ENCODE measurements at regions not wholly inside any gene's neighbourhood (a gene's known extent, or its start where the extent isn't known, plus 50 kb on each side); places are given as distances from the start of the nearest gene placed in this dataset.

GRCh38 chr4:57369446-57369845, 259.3 kb upstream of the IGFBP7 start:
- DNase-seq (ENCODE audit: extremely low read depth, insufficient read length), result no peak

GRCh38 chr4:57364255-57364654, 254.1 kb upstream of the IGFBP7 start:
- Histone ChIP-seq H3K4me3 (replicated peaks; ENCODE audit: low read depth, low read length) (no peak overlapping the region), H3K36me3 (ENCODE audit: control insufficient read depth, insufficient read depth, low read length) (no peaks in the 10 kb centered on the region), H3K27me3 (replicated peaks; ENCODE audit: control insufficient read depth, insufficient read depth, low read length) (no peaks in the 10 kb centered on the region)
- TF ChIP-seq CTCF (IDR thresholded peaks at IDR 0.05; ENCODE audit: insufficient read depth, low read length, poor library complexity, severe bottlenecking), result no peak
- no peak for DNase-seq (ENCODE audit: extremely low read depth, insufficient read length)

More at GRCh38 chr4:57369446-57369845, 259.3 kb upstream of the IGFBP7 start:
- Histone ChIP-seq H3K4me3 (replicated peaks; ENCODE audit: low read depth, low read length) (no peak overlapping the region), H3K27me3 (replicated peaks; ENCODE audit: control insufficient read depth, insufficient read depth, low read length) (no peaks in the 10 kb centered on the region), H3K36me3 (ENCODE audit: control insufficient read depth, insufficient read depth, low read length) (no peaks in the 10 kb centered on the region)
- TF ChIP-seq CTCF (IDR thresholded peaks at IDR 0.05; ENCODE audit: insufficient read depth, low read length, poor library complexity, severe bottlenecking), result no peak

GRCh38 chr4:57363346-57363745, 253.2 kb upstream of the IGFBP7 start:
- Histone ChIP-seq H3K36me3 (ENCODE audit: control insufficient read depth, insufficient read depth, low read length) (no peaks in the 10 kb centered on the region), H3K27me3 (replicated peaks; ENCODE audit: control insufficient read depth, insufficient read depth, low read length) (no peaks in the 10 kb centered on the region), H3K4me3 (replicated peaks; ENCODE audit: low read depth, low read length) (no peak overlapping the region)
- no peak for DNase-seq (ENCODE audit: extremely low read depth, insufficient read length)
- no peak for TF ChIP-seq CTCF (IDR thresholded peaks at IDR 0.05; ENCODE audit: insufficient read depth, low read length, poor library complexity, severe bottlenecking)

GRCh38 chr4:57360681-57361080, 250.5 kb upstream of the IGFBP7 start:
- TF ChIP-seq CTCF (IDR thresholded peaks at IDR 0.05; ENCODE audit: insufficient read depth, low read length, poor library complexity, severe bottlenecking), result no peak
- no peaks in the 10 kb centered on the region for H3K36me3 ChIP-seq (ENCODE audit: control insufficient read depth, insufficient read depth, low read length)
- H3K27me3 ChIP-seq (replicated peaks; ENCODE audit: control insufficient read depth, insufficient read depth, low read length), result no peaks in the 10 kb centered on the region
- no peak overlapping the region for H3K4me3 ChIP-seq (replicated peaks; ENCODE audit: low read depth, low read length)
- DNase-seq (ENCODE audit: extremely low read depth, insufficient read length), result no peak

GRCh38 chr4:57355101-57355665, 245.0 kb upstream of the IGFBP7 start:
- no peak for TF ChIP-seq CTCF (IDR thresholded peaks at IDR 0.05; ENCODE audit: insufficient read depth, low read length, poor library complexity, severe bottlenecking)
- Histone ChIP-seq H3K36me3 (ENCODE audit: control insufficient read depth, insufficient read depth, low read length) (no peaks in the 10 kb centered on the region), H3K27me3 (replicated peaks; ENCODE audit: control insufficient read depth, insufficient read depth, low read length) (no peaks in the 10 kb centered on the region), H3K4me3 (replicated peaks; ENCODE audit: low read depth, low read length) (no peak overlapping the region)
- no peak for DNase-seq (ENCODE audit: extremely low read depth, insufficient read length)

- no peaks in the 10 kb centered on the region for H3K27me3 ChIP-seq (replicated peaks; ENCODE audit: control insufficient read depth, insufficient read depth, low read length)
- no peak overlapping the region for H3K4me3 ChIP-seq (replicated peaks; ENCODE audit: low read depth, low read length)
- H3K36me3 ChIP-seq (ENCODE audit: control insufficient read depth, insufficient read depth, low read length), result no peaks in the 10 kb centered on the region
- DNase-seq (ENCODE audit: extremely low read depth, insufficient read length), result no peak
- no peak for TF ChIP-seq CTCF (IDR thresholded peaks at IDR 0.05; ENCODE audit: insufficient read depth, low read length, poor library complexity, severe bottlenecking)
Measured at GRCh38 chr4:57351731-57352130, 241.5 kb upstream of the IGFBP7 start.

All from GM06990 (cell line).